Endothelial cell of umbilical vein (primary cell): ENCODE measurements at regions not wholly inside any gene's neighbourhood (a gene's known extent, or its start where the extent isn't known, plus 50 kb on each side); places are given as distances from the start of the nearest gene placed in this dataset.

Experiments used
- BruUV-seq: library from RNA; stranded (reverse); fragments of 400-500 nt; replicated peaks from 2 replicates; lab custom pipeline; 2021; lab: Mats Ljungman, UMichigan
- CTCF ChIA-PET: fragments of 300-600, 350-600 bp; sonication (Branson Sonifier 250); formaldehyde crosslinking; loops from one replicate; lab custom pipeline; 2021; ENCODE audit warnings: antibody characterized with exemption, inconsistent platforms; lab: Charles Lee
- POLR2A ChIA-PET: fragments of 300-600, 350-600 bp; sonication (Branson Sonifier 250); formaldehyde crosslinking; loops from one replicate; lab custom pipeline; 2021; ENCODE audit warnings: antibody characterized with exemption, inconsistent platforms; lab: Charles Lee
- DNase-seq: peaks from one replicate; pipeline ENCODE4 v3.0.0-alpha.2; 2011; ENCODE audit warnings: low read depth, low spot score
- FAIRE-seq: peaks from 2 replicates; lab custom pipeline; 2011; peaks lifted over from hg19 to GRCh38; lab: Jason Lieb, UNC
- H2AFZ ChIP-seq: 2 replicates; pipeline ENCODE4 v1.6.0; 2012; ENCODE audit warnings: low read depth, low read length, control low read depth, inconsistent platforms
- H3K27ac ChIP-seq: 2 replicates; pipeline ENCODE4 v1.5.1; 2011; ENCODE audit warnings: low read depth, mild to moderate bottlenecking, control low read depth, low read length, moderate library complexity; ENCODE audit not compliant: insufficient read depth
- H3K27me3 ChIP-seq, 2 experiments: 2 replicates each; pipeline versions ENCODE4 v1.6.0 to v1.6.1; 2011; ENCODE audit warnings: low read length in 2 of 2, mixed read lengths in 1 of 2; ENCODE audit not compliant: control insufficient read depth in 2 of 2, insufficient read depth in 2 of 2
- H3K36me3 ChIP-seq, 2 experiments: 2 replicates in 1 of 2; 3 replicates in 1 of 2; pipeline ENCODE4 v1.5.1; 2011; ENCODE audit warnings: low read length in 2 of 2, mild to moderate bottlenecking in 1 of 2, moderate library complexity in 1 of 2; ENCODE audit not compliant: control insufficient read depth in 2 of 2, insufficient read depth in 2 of 2; ENCODE audit errors: extremely low read depth in 1 of 2
- H3K4me1 ChIP-seq: 3 replicates; pipeline ENCODE4 v1.5.1; 2011; ENCODE audit warnings: mild to moderate bottlenecking, low read length; ENCODE audit not compliant: control insufficient read depth, insufficient read depth; ENCODE audit errors: extremely low read depth
- H3K4me2 ChIP-seq: 2 replicates; pipeline ENCODE4 v1.6.1; 2011; ENCODE audit warnings: low read length, control low read depth, mixed read lengths; ENCODE audit not compliant: insufficient read depth
- H3K4me3 ChIP-seq, 3 experiments: fragments of 200-600 bp in 1 of 3; sonication (generic), shearing (Covaris generic) in 1 of 3; replicated peaks in 1 of 3; 2 replicates each; pipeline ENCODE4 v1.5.1; 2011 to 2016; ENCODE audit warnings: control low read depth in 3 of 3, low read length in 3 of 3, mild to moderate bottlenecking in 2 of 3, inconsistent platforms in 1 of 3, low read depth in 1 of 3, moderate library complexity in 1 of 3; ENCODE audit not compliant: insufficient read depth in 1 of 3
- H3K79me2 ChIP-seq: 2 replicates; pipeline ENCODE4 v1.6.0; 2012; ENCODE audit warnings: low read length, inconsistent platforms; ENCODE audit not compliant: control insufficient read depth, insufficient read depth
- H3K9ac ChIP-seq: replicated peaks from 2 replicates; pipeline ENCODE3; 2011; ENCODE audit warnings: low read length, control low read depth; ENCODE audit not compliant: insufficient read depth; ENCODE audit errors: extremely low read depth
- H3K9me1 ChIP-seq: replicated peaks from 3 replicates; pipeline ENCODE4 v1.6.0; 2011; ENCODE audit warnings: mild to moderate bottlenecking, low read length; ENCODE audit not compliant: control insufficient read depth, insufficient read depth; ENCODE audit errors: extremely low read depth
- H3K9me3 ChIP-seq: replicated peaks from 2 replicates; pipeline ENCODE4 v1.5.1; 2012; ENCODE audit warnings: low read length, inconsistent platforms; ENCODE audit not compliant: control insufficient read depth, insufficient read depth
- H4K20me1 ChIP-seq: replicated peaks from 2 replicates; pipeline ENCODE3; 2011; ENCODE audit warnings: mild to moderate bottlenecking, low read length; ENCODE audit not compliant: control insufficient read depth, insufficient read depth; ENCODE audit errors: extremely low read depth
- CTCF ChIP-seq, 2 donors: IDR thresholded peaks; 1 replicate in 1 of 2; 2 replicates in 1 of 2; pipeline ENCODE4 v1.5.1; 2011; ENCODE audit warnings: low read length in 2 of 2, mild to moderate bottlenecking in 2 of 2, moderate library complexity in 2 of 2, control low read depth in 1 of 2, inconsistent platforms in 1 of 2, low read depth in 1 of 2; ENCODE audit not compliant: insufficient read depth in 1 of 2; ENCODE audit errors: extremely low read depth in 1 of 2
- EZH2 ChIP-seq: IDR thresholded peaks from 2 replicates; pipeline ENCODE4 v1.6.1; 2012; ENCODE audit warnings: borderline replicate concordance, low read depth, mild to moderate bottlenecking, moderate library complexity, low read length, inconsistent platforms; ENCODE audit not compliant: severe bottlenecking
- FOS ChIP-seq: IDR thresholded peaks from 2 replicates; pipeline ENCODE4 v1.6.1; 2011; ENCODE audit warnings: mild to moderate bottlenecking, low read length, moderate library complexity, borderline replicate concordance; ENCODE audit not compliant: insufficient read depth
- GATA2 ChIP-seq: IDR thresholded peaks from 2 replicates; pipeline ENCODE4 v1.7.0; 2011; ENCODE audit warnings: low read depth, mild to moderate bottlenecking, moderate library complexity, mixed read lengths, low read length; ENCODE audit not compliant: insufficient read length, insufficient read depth
- JUN ChIP-seq: IDR thresholded peaks from 2 replicates; pipeline ENCODE4 v1.6.1; 2011; ENCODE audit warnings: borderline replicate concordance, low read depth; ENCODE audit not compliant: insufficient read length, insufficient read depth
- MYC ChIP-seq: IDR thresholded peaks from one replicate; pipeline ENCODE4 v1.6.1; 2011; ENCODE audit warnings: mild to moderate bottlenecking, low read depth, low read length
- POLR2A ChIP-seq: IDR thresholded peaks from 2 replicates; pipeline ENCODE4 v1.6.1; 2012; ENCODE audit warnings: low read depth, mild to moderate bottlenecking, control low read depth, low read length
- POLR2AphosphoS5 ChIP-seq: IDR thresholded peaks from 2 replicates; pipeline ENCODE4 v1.6.1; 2012; ENCODE audit warnings: low read depth, mild to moderate bottlenecking, control low read depth, low read length, moderate library complexity; ENCODE audit not compliant: insufficient read depth
- dilution Hi-C: fragments of 300-500 bp; cut with MboI; formaldehyde crosslinking; loops from one replicate; pipeline ENCODE4 v1.15.0; 2019; ENCODE audit warnings: low sequenced_read_pairs; ENCODE audit not compliant: extremely low pct_ligation_motif_present
- intact Hi-C: fragments of 100-400 bp; cut with micrococcal nuclease; formaldehyde crosslinking; loops from one replicate; pipeline ENCODE4 v1.10.0; 2022

GRCh38 chr1:79082233-79082632 lies 75.7 kb upstream of the ADGRL4 start:
- TF ChIP-seq GATA2, result peak; percentile 50
- no peak for TF ChIP-seq JUN
- Histone ChIP-seq H3K27ac (no peak overlapping the region), H3K36me3 (no peaks in the 10 kb centered on the region), H3K27me3 (no peaks in the 10 kb centered on the region), H3K4me1 (peaks cover 37% of the 10 kb centered on the region), H3K4me2 (peak overlapping the region; percentile 67), H3K9me1 (no peaks in the 10 kb centered on the region), H2AFZ (peak overlapping the region; percentile 67), H4K20me1 (no peaks in the 10 kb centered on the region), H3K9ac (no peak overlapping the region), H3K4me3 (no peak overlapping the region), H3K79me2 (no peaks in the 10 kb centered on the region), H3K9me3 (no peaks in the 10 kb centered on the region)
- FAIRE-seq (peak; percentile 12), DNase-seq (peak; percentile 18)
- POLR2A ChIA-PET, result no interaction called here
- intact Hi-C loops, result loop anchor here (5.0 kb wide), 1 partner anchor 45 kb away; no protein-coding TSS in a partner anchor
- dilution Hi-C loops, result no loop called here
- BruUV-seq, result no TSS peak
- CTCF ChIA-PET, result no interaction called here

- Histone ChIP-seq H3K4me2 (peak overlapping the region; percentile 60), H3K36me3 (no peaks in the 10 kb centered on the region), H2AFZ (peak overlapping the region; percentile 40), H3K4me3 (no peak overlapping the region), H3K79me2 (no peaks in the 10 kb centered on the region), H3K27ac (peak overlapping the region; percentile 81), H3K9me3 (no peaks in the 10 kb centered on the region), H4K20me1 (no peaks in the 10 kb centered on the region), H3K4me1 (peaks cover 37% of the 10 kb centered on the region), H3K9ac (no peak overlapping the region), H3K9me1 (no peaks in the 10 kb centered on the region), H3K27me3 (no peaks in the 10 kb centered on the region)
- dilution Hi-C loops (no loop called here), intact Hi-C loops (loop anchor here (1.0 to 5.0 kb wide), 7 partner anchors 37 to 247 kb away; partner anchors contain the start of gene ADGRL4)
- FAIRE-seq (peak; percentile 97), DNase-seq (peak; percentile 98)
- BruUV-seq, result no TSS peak
- ChIA-PET CTCF (interaction anchor here (0.6 to 1.1 kb wide), 4 partner anchors 11 to 240 kb away, joined by 3 to 5 read pairs (median 4); no protein-coding TSS in a partner anchor), POLR2A (interaction anchor here (1.1 kb wide), 1 partner anchor 74 kb away, joined by 3 read pairs; no protein-coding TSS in a partner anchor)
- no peak for TF ChIP-seq EZH2
- peak; percentile 96 for TF ChIP-seq POLR2AphosphoS5
- no peak for TF ChIP-seq MYC
- TF ChIP-seq GATA2, result peak; percentile 95
- peak; percentile 99 for TF ChIP-seq JUN
- TF ChIP-seq CTCF (IDR thresholded peaks at IDR 0.05; ENCODE audit: extremely low read depth in 1 of 2, insufficient read depth in 1 of 2, low read depth in 1 of 2, low read length in 2 of 2), result no peak
- TF ChIP-seq FOS, result peak; percentile 99
- peak; percentile 79 for TF ChIP-seq POLR2A
Measured at GRCh38 chr1:79079770-79080169, 73.2 kb upstream of the ADGRL4 start.
